Activated T-cell treated with anti-CD3 and anti-CD28 coated beads, Interleukin-2, amount 50 U/mL, for 1 hour (primary cell): ENCODE measurements at regions not wholly inside any gene's neighbourhood (a gene's known extent, or its start where the extent isn't known, plus 50 kb on each side); places are given as distances from the start of the nearest gene placed in this dataset.
A peak's percentile ranks its signal among the peaks of the same experiment; 100 is the strongest.

Experiments
- DNase-seq: peaks from one replicate; pipeline ENCODE4 v3.0.0-alpha.2; 2020

GRCh38 chr6:25041485-25042035 is 105.8 kb upstream of the RIPOR2 start:
- peak; percentile 52 for DNase-seq

DNA sequence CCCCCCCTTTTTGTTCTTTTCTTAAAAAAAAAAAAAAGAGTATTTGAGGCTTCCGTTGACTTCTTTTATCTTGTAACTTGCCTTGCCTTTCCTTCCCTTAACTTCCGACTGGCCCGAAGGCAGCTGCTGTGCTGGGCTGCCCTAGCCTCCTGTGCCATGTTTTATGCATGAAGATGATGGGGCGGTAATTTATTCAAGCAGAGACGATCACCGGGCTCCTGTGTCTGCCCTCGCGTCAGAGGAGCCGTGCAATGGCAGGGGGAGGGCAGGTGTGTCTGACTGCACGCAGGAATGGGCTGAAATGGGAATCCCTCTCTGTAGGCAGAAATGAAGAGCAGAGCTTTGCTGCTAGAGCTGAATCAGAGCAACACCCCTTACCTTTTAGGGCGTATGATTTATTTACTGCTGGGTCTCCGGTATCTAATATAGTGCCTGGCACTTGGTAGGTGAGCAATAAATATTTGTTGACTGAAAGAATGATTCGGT is 106.3 kb upstream of the RIPOR2 start:
- peak; percentile 62 for DNase-seq

DNA sequence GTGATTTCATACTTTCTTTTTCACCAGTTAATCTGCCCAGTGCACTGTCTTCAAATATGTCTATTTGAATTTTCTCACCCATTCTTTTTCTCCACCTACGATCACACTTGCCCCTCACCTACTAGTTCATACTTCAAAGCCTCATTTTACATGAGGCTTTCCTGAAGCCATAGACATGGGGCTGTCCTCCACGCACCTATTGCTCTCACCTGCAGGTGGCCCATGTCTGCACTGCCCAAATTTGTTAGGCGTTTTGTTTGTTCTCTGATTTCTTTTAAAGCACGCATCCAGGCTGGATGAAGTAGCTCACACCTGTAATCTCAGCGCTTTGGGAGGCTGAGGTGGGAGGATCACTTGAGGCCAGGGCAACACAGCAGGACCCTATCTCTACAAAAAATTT is 106.8 kb upstream of the RIPOR2 start:
- DNase-seq, result no peak

- no peak for DNase-seq
Observed at GRCh38 chr6:25042984-25043725, 107.4 kb upstream of the RIPOR2 start.

GRCh38 chr6:25043892-25044291 is 108.1 kb upstream of the RIPOR2 start:
- no peak for DNase-seq

GRCh38 chr6:25046942-25047341 is 111.2 kb upstream of the RIPOR2 start:
- DNase-seq, result no peak

DNA sequence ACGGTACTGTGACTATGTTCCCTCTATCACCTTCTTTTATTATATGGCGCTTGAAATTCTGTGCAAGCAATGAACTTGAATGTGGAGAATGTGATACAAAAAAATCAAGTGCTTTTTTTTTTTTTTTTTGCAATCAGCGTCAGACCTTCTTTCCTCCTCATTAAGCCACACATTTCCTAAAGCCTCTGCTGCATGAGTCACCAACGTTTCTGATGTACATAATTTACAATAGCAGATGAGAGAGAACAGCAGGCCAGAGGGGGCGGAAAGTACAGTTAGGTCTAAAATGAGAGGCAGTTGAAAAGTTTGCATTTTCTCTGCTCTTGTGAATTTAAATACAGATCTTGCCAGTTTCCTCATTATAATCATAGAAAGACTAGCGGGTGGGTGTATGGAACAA is 114.6 kb upstream of the RIPOR2 start:
- DNase-seq, result no peak

DNA sequence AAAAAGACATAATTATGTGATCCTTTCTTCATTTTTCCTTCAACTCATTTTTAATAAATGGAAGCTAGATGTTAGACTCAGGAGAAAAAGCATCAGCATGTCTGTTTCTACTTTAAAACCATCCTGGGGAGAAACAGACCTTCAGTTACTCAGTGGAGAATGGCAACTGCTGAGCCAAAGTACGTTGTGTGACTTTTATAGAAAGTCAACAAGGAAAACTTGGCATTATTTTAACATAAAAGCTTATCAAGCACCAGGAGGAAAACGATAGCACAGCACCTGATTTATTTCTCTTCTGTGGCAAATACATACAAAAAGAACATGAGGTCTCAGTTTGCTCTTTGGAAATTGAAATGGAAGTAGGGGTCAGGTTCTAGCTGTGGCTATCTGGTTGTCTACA is 115.3 kb upstream of the RIPOR2 start:
- no peak for DNase-seq

- no peak for DNase-seq
Observed at GRCh38 chr6:25052181-25052580, 116.4 kb upstream of the RIPOR2 start.

DNA sequence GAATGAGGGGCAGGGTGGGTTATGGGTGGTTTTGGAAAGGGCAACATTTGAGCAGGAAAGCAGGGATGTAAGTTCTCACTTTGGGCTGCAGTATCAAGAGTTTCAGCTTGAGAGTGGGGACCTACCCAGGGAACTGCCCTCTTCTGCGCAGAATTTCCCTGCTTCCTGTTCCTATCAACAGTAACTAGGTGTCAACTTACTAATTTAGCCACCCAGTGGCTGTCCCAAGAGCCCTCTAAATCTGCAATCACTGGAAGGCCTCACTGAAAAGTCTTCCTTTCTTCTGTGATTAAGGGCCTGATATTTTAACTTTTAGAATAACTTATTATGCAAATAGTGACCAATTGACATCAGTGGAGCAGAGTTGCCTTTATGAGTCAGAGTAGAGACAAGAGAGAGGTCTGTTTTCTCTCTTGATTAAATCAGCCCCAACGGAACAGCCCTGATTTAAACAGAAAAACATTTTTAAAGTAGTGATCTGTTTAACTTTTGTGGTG is 118.2 kb upstream of the RIPOR2 start:
- no peak for DNase-seq

DNA sequence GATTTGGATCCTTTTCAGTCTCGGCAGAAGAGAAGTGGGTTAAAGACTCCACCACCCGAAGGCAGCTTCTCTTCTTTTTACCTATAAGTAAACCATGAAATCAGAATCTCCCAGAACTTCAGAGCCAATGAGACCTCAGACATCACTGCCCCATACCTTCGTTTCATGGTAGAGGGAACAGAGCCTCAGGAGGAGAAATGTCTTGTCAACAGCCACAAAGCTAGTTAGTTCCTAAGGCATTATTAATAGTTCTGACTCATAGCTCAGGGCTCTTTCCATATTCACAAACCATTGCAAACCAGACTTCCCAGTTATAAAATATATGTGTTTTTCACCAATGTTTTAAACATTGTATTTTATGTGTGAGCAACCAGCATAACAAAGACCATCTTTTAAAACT is 118.7 kb upstream of the RIPOR2 start:
- no peak for DNase-seq

GRCh38 chr6:25056130-25056529 is 120.4 kb upstream of the RIPOR2 start:
- peak; percentile 56 for DNase-seq

DNA sequence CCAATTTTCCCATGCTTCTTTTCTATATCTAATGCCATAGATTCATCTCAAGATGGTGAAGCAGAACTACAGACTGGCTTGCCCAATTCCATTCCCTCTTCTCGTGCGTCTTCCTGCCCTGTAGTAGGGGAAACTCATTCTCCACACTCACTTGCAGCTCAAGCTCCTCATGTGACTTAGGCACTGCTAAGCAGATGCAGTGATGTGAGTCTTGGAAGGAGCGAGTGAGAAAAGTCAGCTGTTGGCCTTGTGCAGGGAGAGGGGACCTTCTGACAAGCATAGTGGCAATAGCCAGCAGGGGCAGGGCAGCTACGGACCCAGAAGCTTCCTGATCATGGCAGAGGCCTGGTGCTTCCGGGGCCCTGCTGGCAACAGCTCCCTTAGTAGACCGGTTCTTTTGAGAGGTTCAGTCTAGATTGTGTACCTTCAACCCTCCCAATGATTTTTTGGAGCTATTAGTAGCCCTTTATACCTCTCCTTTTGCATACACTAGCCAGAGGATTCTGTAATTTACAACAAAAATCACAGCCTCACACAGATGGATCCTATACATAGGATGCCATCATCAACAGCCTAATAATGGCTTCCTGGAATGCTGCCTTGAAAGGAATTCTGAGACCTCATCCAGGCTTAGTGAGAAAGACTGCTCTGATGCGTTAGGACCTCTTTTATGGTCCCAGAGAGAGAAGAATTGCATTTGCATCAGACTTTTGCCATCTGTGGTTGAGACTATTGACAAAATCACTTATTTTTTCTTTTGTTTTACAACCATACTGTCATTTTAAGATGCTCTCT is 121.5 kb upstream of the RIPOR2 start:
- DNase-seq, result no peak

- DNase-seq, result no peak
Observed at GRCh38 chr6:25058441-25058840, 122.7 kb upstream of the RIPOR2 start.

GRCh38 chr6:25058941-25059340 is 123.2 kb upstream of the RIPOR2 start:
- no peak for DNase-seq

GRCh38 chr6:25060522-25060921 is 124.8 kb upstream of the RIPOR2 start:
- DNase-seq, result no peak

DNA sequence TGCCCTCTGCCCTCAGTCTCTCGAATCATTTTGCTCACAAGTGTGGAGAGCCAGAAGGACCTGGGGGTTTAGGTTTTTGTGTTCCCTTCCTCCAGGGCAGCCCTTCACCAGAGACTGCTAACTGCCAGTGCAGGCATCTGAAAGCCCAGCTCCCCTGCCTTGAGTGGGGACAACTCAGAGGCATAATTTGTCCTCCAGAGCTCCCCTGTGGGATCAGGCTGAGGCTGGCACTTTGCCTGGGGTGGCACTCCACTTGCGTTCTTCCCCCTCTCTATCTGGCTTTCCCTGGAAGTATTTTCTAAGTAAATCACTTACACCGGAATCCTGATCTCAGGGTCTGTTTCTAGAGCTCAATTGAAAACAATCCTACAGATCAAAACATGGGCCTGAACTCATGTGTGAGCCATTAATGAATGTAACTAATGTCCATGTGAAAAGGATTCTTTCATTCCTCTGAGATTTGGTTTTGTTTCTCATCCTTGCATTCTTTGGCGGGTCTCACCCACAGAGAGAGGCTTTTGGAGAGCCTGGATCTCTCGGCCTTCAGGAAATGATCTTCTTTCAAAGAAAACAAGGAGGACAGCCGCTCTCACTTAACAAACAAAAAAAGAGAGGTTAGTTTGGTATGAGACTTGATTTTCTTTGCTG is 125.7 kb upstream of the RIPOR2 start:
- no peak for DNase-seq

DNA sequence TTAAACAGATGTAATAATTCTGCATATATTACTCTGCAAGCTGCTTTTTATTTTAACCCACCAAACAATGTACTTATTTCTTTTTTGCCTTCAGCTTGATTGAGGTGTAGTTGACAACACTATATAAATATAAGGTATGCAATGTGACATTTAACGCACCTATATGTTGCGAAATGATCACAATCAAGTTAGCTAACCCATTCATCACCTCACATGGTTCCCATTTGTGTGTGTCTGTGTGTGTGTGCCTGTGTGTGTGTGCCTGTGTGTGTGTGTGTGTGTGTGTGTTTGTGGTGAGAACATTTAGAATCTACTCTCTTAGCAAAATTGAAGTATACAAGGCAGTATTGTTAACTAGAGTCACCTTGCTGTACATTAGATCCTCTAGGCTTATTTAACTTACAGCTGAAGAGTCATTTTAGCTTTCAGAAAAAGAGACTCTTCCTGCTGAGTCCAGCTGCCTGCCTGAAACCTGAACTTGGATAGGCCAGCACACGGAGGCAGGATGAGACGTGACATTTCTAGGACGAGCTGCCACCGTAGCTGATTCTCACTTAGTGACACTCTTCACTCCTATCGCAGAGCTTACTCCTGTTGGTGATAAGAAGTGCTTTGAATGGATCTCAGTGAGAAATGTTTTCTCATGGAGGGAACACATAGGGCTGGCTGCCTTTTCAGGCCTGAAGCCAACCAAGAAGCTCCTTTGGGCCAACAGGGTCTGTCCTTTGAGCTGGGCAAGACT is 126.5 kb upstream of the RIPOR2 start:
- no peak for DNase-seq

- DNase-seq, result no peak
Observed at GRCh38 chr6:25064006-25064405, 128.2 kb upstream of the RIPOR2 start.

GRCh38 chr6:25065666-25066065 is 129.9 kb upstream of the RIPOR2 start:
- DNase-seq, result no peak

- no peak for DNase-seq
Observed at GRCh38 chr6:25066593-25066992, 130.8 kb upstream of the RIPOR2 start.

DNA sequence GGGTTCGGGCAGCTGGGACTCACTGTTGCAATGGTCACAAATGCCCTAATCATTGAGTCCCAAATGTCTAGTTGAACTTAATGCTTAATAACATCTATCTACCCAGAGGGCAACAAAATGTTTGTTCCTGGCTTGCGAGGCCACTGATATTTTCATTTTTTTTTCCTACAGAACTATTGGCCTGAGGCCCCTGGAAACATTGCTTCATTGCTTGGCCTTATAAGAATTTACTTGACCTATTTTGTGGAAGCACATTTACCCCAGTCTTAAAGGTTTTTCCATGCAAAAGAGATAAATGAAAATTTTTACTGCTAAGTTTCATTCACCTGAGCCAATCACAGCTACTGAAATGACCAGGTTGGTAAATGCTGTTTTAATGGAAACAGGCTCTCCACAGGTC is 133.1 kb upstream of the RIPOR2 start:
- no peak for DNase-seq
